ENCODE measurements at regions not wholly inside any gene's neighbourhood (a gene's known extent, or its start where the extent isn't known, plus 50 kb on each side); places are given as distances from the start of the nearest gene placed in this dataset.

DNA sequence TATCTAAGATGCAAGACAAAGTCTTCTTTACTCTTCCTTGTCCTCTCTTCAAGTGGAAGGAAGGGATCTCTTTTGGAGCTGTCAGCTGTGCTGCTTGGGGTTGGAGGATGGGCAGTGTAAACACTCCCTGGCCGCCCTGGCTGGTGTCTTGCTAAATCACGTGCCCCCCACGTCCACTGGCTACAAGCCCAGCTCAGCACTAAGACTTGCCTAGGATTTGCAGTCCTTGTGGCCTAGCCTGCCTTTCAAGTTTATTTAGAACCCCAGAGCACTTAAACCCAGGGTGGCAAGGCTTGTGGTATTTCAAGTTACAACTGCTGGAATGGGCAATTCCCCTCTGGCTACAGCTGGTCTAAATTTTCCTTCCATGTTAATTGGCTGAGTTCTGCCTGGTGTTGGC, 272.4 kb upstream of the MYO3A start:
- no peak for TF ChIP-seq CTCF (IDR thresholded peaks at IDR 0.05; ENCODE audit: insufficient read depth, low read length, poor library complexity, severe bottlenecking)
- no peaks in the 10 kb centered on the region for H3K36me3 ChIP-seq (ENCODE audit: control insufficient read depth, insufficient read depth, low read length)
- H3K27me3 ChIP-seq (ENCODE audit: control insufficient read depth, insufficient read depth, low read length) = no peaks in the 10 kb centered on the region
- H3K4me3 ChIP-seq (ENCODE audit: low read depth, low read length) = no peak overlapping the region
- no peak for DNase-seq (ENCODE audit: low read depth)

GRCh38 chr10:25666276-25666675, 267.8 kb upstream of the MYO3A start:
- H3K27me3 ChIP-seq (ENCODE audit: control insufficient read depth, insufficient read depth, low read length) = no peaks in the 10 kb centered on the region
- DNase-seq (ENCODE audit: low read depth) = no peak

DNA sequence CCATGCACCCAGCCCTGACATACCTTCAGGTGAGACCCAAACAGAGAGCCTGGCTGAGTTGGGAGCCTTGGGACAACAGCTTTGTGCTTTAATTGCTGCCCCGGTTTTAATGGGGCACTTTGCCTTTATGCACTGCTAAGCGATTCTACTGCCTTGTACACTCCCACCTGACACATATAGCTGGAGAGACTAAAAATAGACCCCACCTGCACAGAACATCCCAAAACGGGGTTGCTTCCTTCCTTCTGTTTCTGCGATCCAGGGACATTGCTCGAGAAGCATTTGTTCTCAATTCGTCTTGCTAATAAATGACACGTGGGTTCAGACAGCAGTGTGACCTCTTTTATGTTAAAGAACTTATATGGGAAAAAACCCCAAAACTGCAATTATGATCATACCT, 258.8 kb upstream of the MYO3A start:
- no peak for DNase-seq (ENCODE audit: low read depth)
- H3K27me3 ChIP-seq (ENCODE audit: control insufficient read depth, insufficient read depth, low read length) = no peaks in the 10 kb centered on the region
- no peak for TF ChIP-seq CTCF (IDR thresholded peaks at IDR 0.05; ENCODE audit: insufficient read depth, low read length, poor library complexity, severe bottlenecking)
- no peak overlapping the region for H3K4me3 ChIP-seq (ENCODE audit: low read depth, low read length)
- no peaks in the 10 kb centered on the region for H3K36me3 ChIP-seq (ENCODE audit: control insufficient read depth, insufficient read depth, low read length)

More at GRCh38 chr10:25666276-25666675, 267.8 kb upstream of the MYO3A start:
- Histone ChIP-seq H3K4me3 (ENCODE audit: low read depth, low read length) (no peak overlapping the region), H3K36me3 (ENCODE audit: control insufficient read depth, insufficient read depth, low read length) (no peaks in the 10 kb centered on the region)
- no peak for TF ChIP-seq CTCF (IDR thresholded peaks at IDR 0.05; ENCODE audit: insufficient read depth, low read length, poor library complexity, severe bottlenecking)

DNA sequence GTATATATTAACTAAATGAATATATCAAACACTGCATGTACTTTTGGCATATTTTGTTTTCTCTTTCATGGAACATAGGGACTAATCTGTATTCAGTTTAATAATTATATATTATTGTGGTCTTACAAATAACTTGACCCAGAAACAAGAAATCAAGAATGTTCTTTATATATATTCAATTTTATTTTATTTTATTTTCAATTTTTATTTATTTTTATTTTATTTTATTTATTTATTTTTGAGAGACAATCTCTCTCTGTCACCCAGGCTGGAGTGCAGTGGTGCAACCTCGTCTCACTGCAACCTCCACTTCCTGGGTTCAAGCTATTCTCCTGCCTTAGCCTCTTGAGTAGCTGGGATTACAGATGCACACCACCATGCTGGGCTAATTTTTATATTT, 258.4 kb upstream of the MYO3A start:
- no peak for TF ChIP-seq CTCF (IDR thresholded peaks at IDR 0.05; ENCODE audit: insufficient read depth, low read length, poor library complexity, severe bottlenecking)
- DNase-seq (ENCODE audit: low read depth) = no peak
- H3K36me3 ChIP-seq (ENCODE audit: control insufficient read depth, insufficient read depth, low read length) = no peaks in the 10 kb centered on the region
- H3K4me3 ChIP-seq (ENCODE audit: low read depth, low read length) = no peak overlapping the region
- H3K27me3 ChIP-seq (ENCODE audit: control insufficient read depth, insufficient read depth, low read length) = no peaks in the 10 kb centered on the region

- no peak for TF ChIP-seq CTCF (IDR thresholded peaks at IDR 0.05; ENCODE audit: insufficient read depth, low read length, poor library complexity, severe bottlenecking)
- no peak for DNase-seq (ENCODE audit: low read depth)
- H3K27me3 ChIP-seq (ENCODE audit: control insufficient read depth, insufficient read depth, low read length) = no peaks in the 10 kb centered on the region
- H3K36me3 ChIP-seq (ENCODE audit: control insufficient read depth, insufficient read depth, low read length) = no peaks in the 10 kb centered on the region
- H3K4me3 ChIP-seq (ENCODE audit: low read depth, low read length) = no peak overlapping the region
Measured at GRCh38 chr10:25678220-25678619, 255.8 kb upstream of the MYO3A start.

DNA sequence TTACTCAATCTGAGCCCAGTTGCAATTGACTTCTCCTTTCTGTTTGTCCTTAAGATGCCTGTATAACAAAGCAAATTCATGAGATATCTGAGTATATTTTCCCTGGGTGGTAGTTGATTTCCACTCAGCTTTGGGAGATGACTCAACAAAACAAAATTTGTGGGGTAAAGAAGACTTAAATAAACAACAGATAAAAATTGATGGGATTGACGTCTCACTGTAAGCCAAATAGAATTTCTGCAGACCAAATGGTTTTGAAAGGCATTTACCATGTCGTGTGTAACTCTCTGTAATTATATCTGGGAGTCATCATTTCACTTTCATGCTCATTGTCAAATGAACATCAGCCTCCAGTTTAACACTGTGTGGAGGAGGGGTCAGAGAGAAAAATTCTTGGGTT, 255.4 kb upstream of the MYO3A start:
- Histone ChIP-seq H3K36me3 (ENCODE audit: control insufficient read depth, insufficient read depth, low read length) (no peaks in the 10 kb centered on the region), H3K4me3 (ENCODE audit: low read depth, low read length) (no peak overlapping the region), H3K27me3 (ENCODE audit: control insufficient read depth, insufficient read depth, low read length) (no peaks in the 10 kb centered on the region)
- TF ChIP-seq CTCF (IDR thresholded peaks at IDR 0.05; ENCODE audit: insufficient read depth, low read length, poor library complexity, severe bottlenecking) = no peak
- DNase-seq (ENCODE audit: low read depth) = no peak

Data from kidney epithelial cell (primary cell).